GM18858 (cell line): ENCODE measurements at regions not wholly inside any gene's neighbourhood (a gene's known extent, or its start where the extent isn't known, plus 50 kb on each side); places are given as distances from the start of the nearest gene placed in this dataset.

Experiments used
- ATAC-seq: cut with Tn5 transposase; IDR thresholded peaks from one replicate; pipeline ENCODE4 v1.9.1; 2021; ENCODE audit not compliant: unreplicated experiment

GRCh38 chr9:89554307-89555035 lies 50.3 kb upstream of the GADD45G start:
- ATAC-seq = no peak

- ATAC-seq = no peak
Measured at GRCh38 chr9:89553451-89554010, 51.3 kb upstream of the GADD45G start.

DNA sequence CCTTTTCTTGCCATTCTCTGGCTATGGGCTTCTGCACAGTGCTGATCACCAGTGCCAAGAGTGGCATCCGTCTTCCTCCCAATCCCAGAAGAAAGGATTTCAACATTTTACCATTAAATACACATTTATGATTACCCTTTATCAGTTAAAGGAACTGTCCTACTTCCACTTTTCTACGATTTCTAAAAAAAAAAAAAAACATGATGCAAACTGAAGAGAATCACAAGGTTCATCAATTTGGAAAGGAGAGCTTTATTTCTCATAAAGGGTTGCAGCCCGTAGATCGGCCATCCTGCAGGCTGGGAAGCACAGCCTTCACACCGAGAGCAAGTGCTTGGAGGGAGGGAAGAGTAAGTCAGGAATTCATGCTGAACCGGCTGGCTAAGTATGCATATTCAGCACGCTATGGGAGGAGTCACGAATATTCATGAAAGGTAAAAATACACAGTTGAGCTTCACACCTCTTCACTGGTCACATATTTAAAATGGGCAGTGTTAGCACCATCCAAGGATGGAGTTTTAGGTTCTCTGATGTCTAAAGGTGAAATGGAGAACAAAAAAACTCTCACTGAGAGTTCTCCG lies 52.5 kb upstream of the SEMA4D start:
- ATAC-seq = no peak

- peak; percentile 90 for ATAC-seq
Measured at GRCh38 chr9:89549031-89549644, 51.2 kb upstream of the SEMA4D start.

DNA sequence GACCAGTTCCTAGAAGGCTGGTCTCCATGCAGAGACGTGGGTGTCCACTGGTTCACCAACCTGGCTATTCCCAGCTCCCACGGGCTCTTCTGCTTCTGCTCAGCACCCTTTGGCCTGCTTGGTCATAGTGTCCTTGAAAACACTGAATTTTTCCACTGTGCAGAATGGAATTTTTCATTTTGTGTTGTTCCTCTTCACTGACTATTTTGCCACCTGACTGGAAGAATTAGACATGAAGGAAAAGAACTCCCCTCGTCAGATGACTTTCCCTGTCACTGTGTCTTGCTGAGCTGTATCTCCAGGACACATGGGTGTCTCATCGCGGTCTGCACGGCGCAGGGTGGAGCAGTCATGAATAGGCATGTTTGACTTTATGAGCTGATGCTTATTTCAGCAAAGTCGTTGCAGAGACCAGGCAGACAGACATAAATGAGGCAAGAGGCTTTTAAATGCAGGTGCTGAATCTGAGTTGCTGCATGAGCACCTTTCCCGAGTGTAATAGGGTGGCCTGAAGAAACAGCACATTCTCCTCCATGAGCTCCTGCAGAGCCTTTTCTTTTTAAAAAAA lies 50.2 kb upstream of the SEMA4D start:
- ATAC-seq = no peak
